HEK293 (cell line): ENCODE measurements at regions not wholly inside any gene's neighbourhood (a gene's known extent, or its start where the extent isn't known, plus 50 kb on each side); places are given as distances from the start of the nearest gene placed in this dataset.

Experiments
- CTCF ChIA-PET: fragments of 350-600 bp; formaldehyde crosslinking; extraction: SDS; loops from one replicate; lab custom pipeline; 2021; ENCODE audit warnings: antibody characterized with exemption; lab: Yijun Ruan, JAX
- POLR2A ChIA-PET: fragments of 300-600 bp; formaldehyde crosslinking; extraction: SDS; loops from one replicate; lab custom pipeline; 2020; ENCODE audit warnings: antibody characterized with exemption, inconsistent platforms; lab: Yijun Ruan, JAX
- H3K27ac ChIP-seq: fragments of 200-500 bp; sonication (Bioruptor generic); 2 replicates; pipeline ENCODE4 v1.5.1; 2014; ENCODE audit warnings: low read depth, low read length, control low read depth, inconsistent platforms; ENCODE audit errors: extremely low read depth
- H3K36me3 ChIP-seq, 2 experiments: fragments of 200-500 bp in 1 of 2; sonication (Bioruptor generic) in 1 of 2; 1 replicate in 1 of 2; 2 replicates in 1 of 2; pipeline ENCODE4 v1.5.1; 2014 to 2017; ENCODE audit warnings: inconsistent platforms in 2 of 2, low read length in 2 of 2; ENCODE audit not compliant: control insufficient read depth in 2 of 2, insufficient read depth in 1 of 2
- H3K4me1 ChIP-seq: fragments of 200-500 bp; sonication (Bioruptor generic); 2 replicates; pipeline ENCODE4 v1.5.1; 2014; ENCODE audit warnings: mild to moderate bottlenecking, low read length, inconsistent platforms; ENCODE audit not compliant: control insufficient read depth, insufficient read depth
- H3K4me3 ChIP-seq: 2 replicates; pipeline ENCODE4 v1.5.1; 2011; ENCODE audit warnings: low read depth, mild to moderate bottlenecking, control low read depth, low read length, moderate library complexity
- H3K9me3 ChIP-seq: fragments of 200-500 bp; sonication (Bioruptor generic); 2 replicates; pipeline ENCODE4 v1.5.1; 2014; ENCODE audit warnings: low read depth, low read length, inconsistent platforms; ENCODE audit not compliant: control insufficient read depth, insufficient read depth
- PRDM10 ChIP-seq: fragments of 450-650 bp; formaldehyde crosslinking; IDR thresholded peaks from 2 replicates; pipeline ENCODE4 v1.5.1; 2016; ENCODE audit warnings: missing biosample characterization, missing genetic modification characterization
- RBAK ChIP-seq: fragments of 450-650 bp; formaldehyde crosslinking; IDR thresholded peaks from 2 replicates; pipeline ENCODE4 v1.5.1; 2016; ENCODE audit warnings: missing biosample characterization, missing genetic modification characterization
- TRIM28 ChIP-seq: IDR thresholded peaks from 2 replicates; pipeline ENCODE4 v1.6.1; 2011; ENCODE audit warnings: low read length, control low read depth, borderline replicate concordance
- ZBTB6 ChIP-seq: fragments of 450-650 bp; formaldehyde crosslinking; IDR thresholded peaks from 2 replicates; pipeline ENCODE4 v1.5.1; 2017; ENCODE audit warnings: missing biosample characterization, missing genetic modification characterization
- ZNF16 ChIP-seq: fragments of 450-650 bp; formaldehyde crosslinking; IDR thresholded peaks from 2 replicates; pipeline ENCODE4 v1.5.1; 2016; ENCODE audit warnings: low read depth, missing biosample characterization, missing genetic modification characterization
- ZNF174 ChIP-seq: fragments of 450-650 bp; formaldehyde crosslinking; IDR thresholded peaks from 2 replicates; pipeline ENCODE4 v1.5.0; 2017; ENCODE audit warnings: missing biosample characterization, mild to moderate bottlenecking, missing genetic modification characterization
- ZNF558 ChIP-seq: fragments of 450-650 bp; formaldehyde crosslinking; IDR thresholded peaks from 2 replicates; pipeline ENCODE4 v1.5.1; 2016; ENCODE audit warnings: missing biosample characterization, missing genetic modification characterization
- ZNF639 ChIP-seq: fragments of 450-650 bp; formaldehyde crosslinking; IDR thresholded peaks from 2 replicates; pipeline ENCODE4 v1.5.1; 2016; ENCODE audit warnings: missing biosample characterization, missing genetic modification characterization
- ZNF654 ChIP-seq: fragments of 450-650 bp; formaldehyde crosslinking; IDR thresholded peaks from 2 replicates; pipeline ENCODE4 v1.5.1; 2016; ENCODE audit warnings: low read depth, missing biosample characterization, missing genetic modification characterization
- ZNF704 ChIP-seq: fragments of 450-650 bp; formaldehyde crosslinking; IDR thresholded peaks from 2 replicates; pipeline ENCODE4 v1.5.1; 2016; ENCODE audit warnings: missing biosample characterization, missing genetic modification characterization
- ZNF785 ChIP-seq: fragments of 450-650 bp; formaldehyde crosslinking; IDR thresholded peaks from 2 replicates; pipeline ENCODE4 v1.5.1; 2016; ENCODE audit warnings: missing biosample characterization, missing genetic modification characterization

GRCh38 chrX:10761447-10761846, 141.1 kb upstream of the MID1 start:
- no peaks in the 10 kb centered on the region for H3K36me3 ChIP-seq
- POLR2A ChIA-PET: no interaction called here
- H3K4me3 ChIP-seq: no peak overlapping the region
- no peaks in the 10 kb centered on the region for H3K9me3 ChIP-seq
- CTCF ChIA-PET: interaction anchor here (0.9 kb wide), 1 partner anchor 39 kb away, joined by 5 read pairs; no protein-coding TSS in a partner anchor
- H3K27ac ChIP-seq: no peak overlapping the region
- TF ChIP-seq TRIM28 (0 out of 2 replicates have a peak, but pooled peaks have one; percentile 21), ZNF16 (tag by site-specific recombination) (no peak)
- no peaks in the 10 kb centered on the region for H3K4me1 ChIP-seq

GRCh38 chrX:10769195-10769594, 148.8 kb upstream of the MID1 start:
- TF ChIP-seq ZBTB6 (tag by site-specific recombination): no peak
- peak; percentile 33; the same call in 1 of the 2 replicates for TF ChIP-seq ZNF654 (tag by site-specific recombination)
- Histone ChIP-seq H3K4me3 (no peak overlapping the region; the same call in 1 of the 2 replicates), H3K9me3 (no peaks in the 10 kb centered on the region), H3K4me1 (no peaks in the 10 kb centered on the region), H3K27ac (no peak overlapping the region), H3K36me3 (no peaks in the 10 kb centered on the region)
- ChIA-PET POLR2A (interaction anchor here (0.7 kb wide), 1 partner anchor 150 kb away, joined by 3 read pairs; no protein-coding TSS in a partner anchor), CTCF (interaction anchor here (0.6 to 3.3 kb wide), 25 partner anchors 9 to 1543 kb away, joined by 3 to 21 read pairs (median 4); no protein-coding TSS in a partner anchor)

GRCh38 chrX:10769696-10770619, 149.6 kb upstream of the MID1 start:
- H3K4me3 ChIP-seq: peak overlapping the region; percentile 22
- CTCF ChIA-PET: interaction anchor here (0.6 to 3.3 kb wide), 23 partner anchors 8 to 1544 kb away, joined by 3 to 21 read pairs (median 4); no protein-coding TSS in a partner anchor
- no peaks in the 10 kb centered on the region for H3K9me3 ChIP-seq
- TF ChIP-seq TRIM28: peak; percentile 46; the same call in 1 of the 2 replicates
- TF ChIP-seq RBAK (tag by site-specific recombination): no peak
- TF ChIP-seq, all 188 proteins: peak for 1
- H3K4me1 ChIP-seq: no peaks in the 10 kb centered on the region
- POLR2A ChIA-PET: interaction anchor here (0.7 to 1.0 kb wide), 3 partner anchors 23 to 472 kb away, joined by 3 read pairs; no protein-coding TSS in a partner anchor
- H3K27ac ChIP-seq: no peak overlapping the region
- H3K36me3 ChIP-seq: no peaks in the 10 kb centered on the region

GRCh38 chrX:10773318-10773717, 152.9 kb upstream of the MID1 start:
- POLR2A ChIA-PET: no interaction called here
- H3K4me1 ChIP-seq: no peaks in the 10 kb centered on the region
- TF ChIP-seq ZNF558 (tag by site-specific recombination): no peak
- TF ChIP-seq PRDM10: no peak
- TF ChIP-seq ZNF639: no peak
- TF ChIP-seq ZNF785 (tag by site-specific recombination): no peak
- no peak for TF ChIP-seq ZNF174
- TF ChIP-seq ZNF704 (tag by site-specific recombination): no peak
- H3K36me3 ChIP-seq: no peaks in the 10 kb centered on the region
- H3K4me3 ChIP-seq: no peak overlapping the region
- H3K27ac ChIP-seq: no peak overlapping the region
- H3K9me3 ChIP-seq: no peaks in the 10 kb centered on the region
- CTCF ChIA-PET: no interaction called here
